HG03196 (cell line): ENCODE measurements at regions not wholly inside any gene's neighbourhood (a gene's known extent, or its start where the extent isn't known, plus 50 kb on each side); places are given as distances from the start of the nearest gene placed in this dataset.

Experiments
- ATAC-seq: cut with Tn5 transposase; IDR thresholded peaks from one replicate; pipeline ENCODE4 v1.9.1; 2021; ENCODE audit not compliant: unreplicated experiment

GRCh38 chr7:25994433-25994994 is 157.5 kb upstream of the NFE2L3 start:
- no peak for ATAC-seq

GRCh38 chr7:25995216-25995615 is 156.8 kb upstream of the NFE2L3 start:
- ATAC-seq = no peak

GRCh38 chr7:25996006-25996408 is 156.0 kb upstream of the NFE2L3 start:
- no peak for ATAC-seq

- no peak for ATAC-seq
Measured at GRCh38 chr7:25998499-25998898, 153.5 kb upstream of the NFE2L3 start.

GRCh38 chr7:26000841-26001240 is 151.2 kb upstream of the NFE2L3 start:
- ATAC-seq = no peak

- ATAC-seq = no peak
Measured at GRCh38 chr7:26001662-26002244, 150.2 kb upstream of the NFE2L3 start.

- ATAC-seq = no peak
Measured at GRCh38 chr7:26005683-26006410, 146.2 kb upstream of the NFE2L3 start.

- no peak for ATAC-seq
Measured at GRCh38 chr7:26006426-26006825, 145.6 kb upstream of the NFE2L3 start.

GRCh38 chr7:26007510-26007909 is 144.5 kb upstream of the NFE2L3 start:
- no peak for ATAC-seq

- no peak for ATAC-seq
Measured at GRCh38 chr7:26008428-26008827, 143.6 kb upstream of the NFE2L3 start.

- peak; percentile 58 for ATAC-seq
Measured at GRCh38 chr7:26011039-26011696, 140.8 kb upstream of the NFE2L3 start.

GRCh38 chr7:26013551-26014083 is 138.4 kb upstream of the NFE2L3 start:
- ATAC-seq = no peak

- no peak for ATAC-seq
Measured at GRCh38 chr7:26022982-26023381, 129.0 kb upstream of the NFE2L3 start.

- no peak for ATAC-seq
Measured at GRCh38 chr7:26029911-26030310, 122.1 kb upstream of the NFE2L3 start.

GRCh38 chr7:26034391-26034790 is 117.6 kb upstream of the NFE2L3 start:
- ATAC-seq = no peak

- no peak for ATAC-seq
Measured at GRCh38 chr7:26035552-26035951, 116.4 kb upstream of the NFE2L3 start.

GRCh38 chr7:26036092-26036491 is 115.9 kb upstream of the NFE2L3 start:
- no peak for ATAC-seq

GRCh38 chr7:26038201-26038990 is 113.6 kb upstream of the NFE2L3 start:
- ATAC-seq = no peak

GRCh38 chr7:26040085-26040484 is 111.9 kb upstream of the NFE2L3 start:
- ATAC-seq = no peak

- ATAC-seq = no peak
Measured at GRCh38 chr7:26042237-26042636, 109.8 kb upstream of the NFE2L3 start.

GRCh38 chr7:26043801-26044200 is 108.2 kb upstream of the NFE2L3 start:
- no peak for ATAC-seq
